Uterus (tissue), 2 donors: ENCODE measurements at regions not wholly inside any gene's neighbourhood (a gene's known extent, or its start where the extent isn't known, plus 50 kb on each side); places are given as distances from the start of the nearest gene placed in this dataset.

Experiments
- POLR2A ChIP-seq, 2 donors: fragments of 450-650 bp; IDR thresholded peaks; one replicate each; pipeline ENCODE4 v1.6.1; 2016; ENCODE audit warnings: antibody characterized with exemption in 2 of 2, mild to moderate bottlenecking in 1 of 2, moderate library complexity in 1 of 2
- TF ChIP-seq, protein P1 (sequence below), 4 experiments: fragments of 200-600 bp in 2 of 4; fragments of 450-650 bp in 2 of 4; sonication (generic) in 2 of 4; IDR thresholded peaks; one replicate each; pipeline ENCODE4 v1.5.1; 2016 to 2019; ENCODE audit warnings: antibody characterized with exemption in 4 of 4, mild to moderate bottlenecking in 2 of 4, moderate library complexity in 1 of 4

DNA sequence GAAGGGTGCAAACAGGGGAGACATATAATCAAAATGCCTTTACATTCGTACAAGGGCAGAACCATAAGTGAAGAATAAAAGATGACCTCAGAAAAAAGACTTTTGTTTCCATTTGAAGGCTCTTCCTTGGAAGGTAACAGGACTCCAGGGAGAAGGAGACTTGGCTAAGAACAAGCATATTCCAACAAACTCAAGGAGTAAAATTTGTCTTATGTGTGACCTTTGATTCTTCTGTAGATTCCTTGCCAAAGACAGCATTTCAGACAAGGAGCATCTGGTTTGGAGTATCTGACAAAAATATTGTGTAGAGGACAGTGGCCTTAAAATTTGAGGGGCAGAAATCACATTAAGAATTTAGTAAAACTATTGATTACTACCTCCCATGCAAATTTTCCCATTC lies 991.9 kb downstream of the FLRT2 start:
- TF ChIP-seq, protein P1, sequence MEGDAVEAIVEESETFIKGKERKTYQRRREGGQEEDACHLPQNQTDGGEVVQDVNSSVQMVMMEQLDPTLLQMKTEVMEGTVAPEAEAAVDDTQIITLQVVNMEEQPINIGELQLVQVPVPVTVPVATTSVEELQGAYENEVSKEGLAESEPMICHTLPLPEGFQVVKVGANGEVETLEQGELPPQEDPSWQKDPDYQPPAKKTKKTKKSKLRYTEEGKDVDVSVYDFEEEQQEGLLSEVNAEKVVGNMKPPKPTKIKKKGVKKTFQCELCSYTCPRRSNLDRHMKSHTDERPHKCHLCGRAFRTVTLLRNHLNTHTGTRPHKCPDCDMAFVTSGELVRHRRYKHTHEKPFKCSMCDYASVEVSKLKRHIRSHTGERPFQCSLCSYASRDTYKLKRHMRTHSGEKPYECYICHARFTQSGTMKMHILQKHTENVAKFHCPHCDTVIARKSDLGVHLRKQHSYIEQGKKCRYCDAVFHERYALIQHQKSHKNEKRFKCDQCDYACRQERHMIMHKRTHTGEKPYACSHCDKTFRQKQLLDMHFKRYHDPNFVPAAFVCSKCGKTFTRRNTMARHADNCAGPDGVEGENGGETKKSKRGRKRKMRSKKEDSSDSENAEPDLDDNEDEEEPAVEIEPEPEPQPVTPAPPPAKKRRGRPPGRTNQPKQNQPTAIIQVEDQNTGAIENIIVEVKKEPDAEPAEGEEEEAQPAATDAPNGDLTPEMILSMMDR (IDR thresholded peaks at IDR 0.05) = no peak
- no peak for TF ChIP-seq POLR2A (IDR thresholded peaks at IDR 0.05)
